Astrocyte (in vitro differentiated cells and primary cell): ENCODE measurements at regions not wholly inside any gene's neighbourhood (a gene's known extent, or its start where the extent isn't known, plus 50 kb on each side); places are given as distances from the start of the nearest gene placed in this dataset.

Experiments used
- DNase-seq: peaks from one replicate; pipeline ENCODE4 v3.0.0-alpha.2; 2010; ENCODE audit warnings: low read depth
- FAIRE-seq: peaks from 2 replicates; lab custom pipeline; 2011; peaks lifted over from hg19 to GRCh38; lab: Jason Lieb, UNC
- H2AFZ ChIP-seq: 2 replicates; pipeline ENCODE4 v1.6.0; 2012; ENCODE audit warnings: low read depth, low read length, inconsistent platforms
- H3K27ac ChIP-seq: 2 replicates; pipeline ENCODE4 v1.5.1; 2011; ENCODE audit warnings: low read depth, low read length, inconsistent platforms
- H3K27me3 ChIP-seq: 2 replicates; pipeline ENCODE4 v1.6.0; 2011; ENCODE audit warnings: low read length, inconsistent platforms; ENCODE audit not compliant: insufficient read depth
- H3K36me3 ChIP-seq: 2 replicates; pipeline ENCODE4 v1.5.1; 2011; ENCODE audit warnings: low read length, inconsistent platforms; ENCODE audit not compliant: insufficient read depth
- H3K4me1 ChIP-seq: 2 replicates; pipeline ENCODE4 v1.5.1; 2011; ENCODE audit warnings: low read length, inconsistent platforms; ENCODE audit not compliant: insufficient read depth
- H3K4me2 ChIP-seq: 2 replicates; pipeline ENCODE4 v1.6.0; 2012; ENCODE audit warnings: low read length, inconsistent platforms
- H3K4me3 ChIP-seq: 2 replicates; pipeline ENCODE4 v1.5.1; 2011; ENCODE audit warnings: low read depth, mild to moderate bottlenecking, low read length, inconsistent platforms; ENCODE audit not compliant: insufficient read depth
- H3K79me2 ChIP-seq: 2 replicates; pipeline ENCODE4 v1.6.0; 2012; ENCODE audit warnings: mild to moderate bottlenecking, low read length, inconsistent platforms; ENCODE audit not compliant: insufficient read depth
- H3K9ac ChIP-seq: 2 replicates; pipeline ENCODE4 v1.6.0; 2012; ENCODE audit warnings: mild to moderate bottlenecking, low read length, inconsistent platforms
- H3K9me3 ChIP-seq: 2 replicates; pipeline ENCODE4 v1.5.1; 2012; ENCODE audit warnings: low read depth, mild to moderate bottlenecking, low read length, inconsistent platforms; ENCODE audit not compliant: insufficient read depth
- H4K20me1 ChIP-seq: 2 replicates; pipeline ENCODE4 v1.6.0; 2012; ENCODE audit warnings: low read length, inconsistent platforms; ENCODE audit not compliant: insufficient read depth
- H3K27ac Mint-ChIP-seq: one replicate; pipeline ENCODE4 v1.8.0; 2021; ENCODE audit warnings: mild to moderate bottlenecking, mixed read lengths; ENCODE audit not compliant: unreplicated experiment
- H3K27me3 Mint-ChIP-seq: one replicate; pipeline ENCODE4 v1.8.0; 2021; ENCODE audit warnings: low read depth, mixed read lengths; ENCODE audit not compliant: unreplicated experiment
- H3K36me3 Mint-ChIP-seq: one replicate; pipeline ENCODE4 v1.8.0; 2021; ENCODE audit warnings: low read depth, mixed read lengths; ENCODE audit not compliant: unreplicated experiment
- H3K4me1 Mint-ChIP-seq: one replicate; pipeline ENCODE4 v1.8.0; 2021; ENCODE audit warnings: low read depth, mixed read lengths; ENCODE audit not compliant: unreplicated experiment
- H3K4me3 Mint-ChIP-seq: one replicate; pipeline ENCODE4 v1.8.0; 2021; ENCODE audit warnings: mild to moderate bottlenecking, moderate library complexity, mixed read lengths; ENCODE audit not compliant: unreplicated experiment
- H3K9me3 Mint-ChIP-seq: one replicate; pipeline ENCODE4 v1.8.0; 2021; ENCODE audit warnings: mild to moderate bottlenecking, mixed read lengths; ENCODE audit not compliant: unreplicated experiment
- CTCF ChIP-seq: IDR thresholded peaks from 2 replicates; pipeline ENCODE4 v1.5.1; 2011; ENCODE audit warnings: low read depth, mild to moderate bottlenecking, inconsistent platforms, low read length, moderate library complexity; ENCODE audit not compliant: insufficient read depth
- EZH2 ChIP-seq: IDR thresholded peaks from 2 replicates; pipeline ENCODE4 v1.6.1; 2012; ENCODE audit warnings: mild to moderate bottlenecking, low read length, inconsistent platforms; ENCODE audit not compliant: insufficient read depth

GRCh38 chrX:150234126-150234525 is 129.0 kb upstream of the MAMLD1 start:
- DNase-seq (peak; percentile 66), FAIRE-seq (peak; percentile 81)
- no peaks in the 10 kb centered on the region for H3K27me3 ChIP-seq
- no peak overlapping the region for H2AFZ ChIP-seq
- no peak overlapping the region for H3K9ac ChIP-seq
- H3K4me3 ChIP-seq = no peak overlapping the region
- Mint-ChIP-seq H3K4me1 (peaks cover 12% of the 10 kb centered on the region), H3K27me3 (peaks cover 7% of the 10 kb centered on the region), H3K4me3 (no peak overlapping the region), H3K36me3 (no peaks in the 10 kb centered on the region), H3K27ac (no peak overlapping the region), H3K9me3 (no peaks in the 10 kb centered on the region)
- no peak overlapping the region for H3K4me2 ChIP-seq
- TF ChIP-seq CTCF (no peak), EZH2 (no peak)
- H3K4me1 ChIP-seq = peaks cover 5% of the 10 kb centered on the region
- no peak overlapping the region for H3K27ac ChIP-seq
- H4K20me1 ChIP-seq = no peaks in the 10 kb centered on the region
- no peaks in the 10 kb centered on the region for H3K36me3 ChIP-seq
- H3K79me2 ChIP-seq = no peaks in the 10 kb centered on the region
- H3K9me3 ChIP-seq = no peaks in the 10 kb centered on the region

GRCh38 chrX:150236327-150236726 is 126.8 kb upstream of the MAMLD1 start:
- Histone ChIP-seq H3K4me1 (peaks cover 5% of the 10 kb centered on the region), H3K4me2 (peak overlapping the region; percentile 25), H3K36me3 (no peaks in the 10 kb centered on the region), H3K27ac (no peak overlapping the region), H2AFZ (no peak overlapping the region), H4K20me1 (no peaks in the 10 kb centered on the region), H3K9me3 (no peaks in the 10 kb centered on the region), H3K79me2 (no peaks in the 10 kb centered on the region), H3K9ac (no peak overlapping the region), H3K4me3 (no peak overlapping the region), H3K27me3 (no peaks in the 10 kb centered on the region)
- FAIRE-seq = peak; percentile 93
- Mint-ChIP-seq H3K36me3 (no peaks in the 10 kb centered on the region), H3K9me3 (no peaks in the 10 kb centered on the region), H3K27ac (no peak overlapping the region), H3K27me3 (peaks cover 8% of the 10 kb centered on the region), H3K4me3 (no peak overlapping the region), H3K4me1 (peaks cover 12% of the 10 kb centered on the region)
- TF ChIP-seq CTCF = no peak
- no peak for TF ChIP-seq EZH2
- DNase-seq = peak; percentile 23

DNA sequence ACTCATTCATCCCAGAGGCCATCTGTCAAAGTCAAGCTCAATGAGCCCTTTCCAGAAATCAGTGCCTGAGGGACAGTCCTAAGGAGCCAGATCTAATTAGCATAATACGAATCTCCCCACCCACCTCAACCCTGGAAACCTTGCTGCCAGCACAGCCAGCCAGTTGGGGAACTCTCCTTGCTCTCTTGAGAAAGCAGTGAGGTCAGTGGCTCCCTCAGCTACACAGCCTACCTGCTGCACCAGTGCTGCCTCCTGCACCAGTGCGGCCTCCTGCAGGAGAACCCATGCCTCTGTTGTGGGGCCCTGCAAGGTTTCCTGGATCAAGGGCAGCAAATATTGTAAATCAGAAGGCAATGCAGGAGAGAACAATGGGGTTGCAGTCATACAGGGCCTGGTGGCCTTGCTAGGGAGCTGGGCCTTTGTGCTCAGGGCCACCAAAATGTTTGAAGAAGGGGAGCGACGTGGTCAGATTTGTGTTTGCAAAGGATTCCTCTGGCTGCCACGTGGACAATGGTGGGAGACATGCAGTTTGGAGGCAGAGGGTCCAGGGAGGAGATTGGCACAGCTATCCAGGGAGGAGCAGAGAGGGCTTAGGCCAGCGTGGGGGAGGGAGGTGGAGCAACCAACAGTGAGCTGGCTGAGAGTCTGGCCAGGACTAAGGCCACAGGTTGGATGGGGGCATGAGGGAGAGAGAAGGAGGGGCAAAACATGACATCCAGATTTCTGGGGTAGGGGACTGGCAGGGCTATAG is 124.3 kb upstream of the MAMLD1 start:
- DNase-seq = no peak
- Histone ChIP-seq H4K20me1 (no peaks in the 10 kb centered on the region), H3K27ac (no peak overlapping the region), H3K36me3 (no peaks in the 10 kb centered on the region), H3K4me1 (peaks cover 5% of the 10 kb centered on the region), H3K9ac (no peak overlapping the region), H3K4me2 (no peak overlapping the region), H3K27me3 (no peaks in the 10 kb centered on the region), H2AFZ (no peak overlapping the region), H3K4me3 (no peak overlapping the region), H3K79me2 (no peaks in the 10 kb centered on the region), H3K9me3 (no peaks in the 10 kb centered on the region)
- TF ChIP-seq CTCF (no peak), EZH2 (no peak)
- no peaks in the 10 kb centered on the region for H3K36me3 Mint-ChIP-seq
- H3K9me3 Mint-ChIP-seq = peaks cover 2% of the 10 kb centered on the region
- H3K4me1 Mint-ChIP-seq = peaks cover 12% of the 10 kb centered on the region
- no peak overlapping the region for H3K4me3 Mint-ChIP-seq
- no peak for FAIRE-seq
- H3K27me3 Mint-ChIP-seq = peaks cover 12% of the 10 kb centered on the region
- no peak overlapping the region for H3K27ac Mint-ChIP-seq
